ENCODE measurements at regions not wholly inside any gene's neighbourhood (a gene's known extent, or its start where the extent isn't known, plus 50 kb on each side); places are given as distances from the start of the nearest gene placed in this dataset.

- TF ChIP-seq MTF2 (CRISPR knock-in tag; IDR thresholded peaks at IDR 0.05; ENCODE audit: borderline replicate concordance) (0 out of 2 replicates have a peak, but pooled peaks have one; percentile 69), SRSF1 (optimal IDR thresholded peaks at IDR 0.05; ENCODE audit: low read depth, low read length) (no peak), SCMH1 (CRISPR knock-in tag; IDR thresholded peaks at IDR 0.05; ENCODE audit: borderline replicate concordance) (no peak), ZNF234 (CRISPR knock-in tag; conservative IDR thresholded peaks at IDR 0.05) (no peak), KDM3A (CRISPR knock-in tag; IDR thresholded peaks at IDR 0.05; ENCODE audit: low read depth) (peak; percentile 86; the same call in 1 of the 2 replicates), MYNN (CRISPR knock-in tag; IDR thresholded peaks at IDR 0.05; ENCODE audit: low read depth) (no peak), ZNF607 (CRISPR knock-in tag; IDR thresholded peaks at IDR 0.05; ENCODE audit: borderline replicate concordance) (peak; percentile 71), CSRNP2 (CRISPR knock-in tag; conservative IDR thresholded peaks at IDR 0.05; ENCODE audit: low read depth) (no peak), ZC3H4 (CRISPR knock-in tag; IDR thresholded peaks at IDR 0.05; ENCODE audit: borderline replicate concordance) (no peak), RXRA (CRISPR knock-in tag; IDR thresholded peaks at IDR 0.05) (peak; percentile 89), TP53 (CRISPR knock-in tag; conservative IDR thresholded peaks at IDR 0.05) (no peak), KAT8 (CRISPR knock-in tag; IDR thresholded peaks at IDR 0.05) (peak; percentile 83), ZBTB38 (CRISPR knock-in tag; IDR thresholded peaks at IDR 0.05) (peak; percentile 76), IKZF5 (CRISPR knock-in tag; IDR thresholded peaks at IDR 0.05) (peak; percentile 89), IRX3 (CRISPR knock-in tag; IDR thresholded peaks at IDR 0.05; ENCODE audit: borderline replicate concordance, low read depth) (no peak), NONO (IDR thresholded peaks at IDR 0.05) (no peak), NONO (CRISPR knock-in tag; conservative IDR thresholded peaks at IDR 0.05) (peak; percentile 55; the same call in 1 of the 2 replicates), ZNF713 (CRISPR knock-in tag; IDR thresholded peaks at IDR 0.05) (no peak), XRCC5 (optimal IDR thresholded peaks at IDR 0.05; ENCODE audit: low read length) (peak; percentile 89), CREM (IDR thresholded peaks at IDR 0.05) (no peak), CREM (CRISPR knock-in tag; IDR thresholded peaks at IDR 0.05) (no peak), TAF1 (CRISPR knock-in tag; IDR thresholded peaks at IDR 0.05) (no peak), FOXO1 (CRISPR knock-in tag; IDR thresholded peaks at IDR 0.05) (peak; percentile 84), ZNF562 (CRISPR knock-in tag; IDR thresholded peaks at IDR 0.05; ENCODE audit: borderline replicate concordance) (no peak), ATF4 (CRISPR knock-in tag; IDR thresholded peaks at IDR 0.05) (no peak), HCFC1 (IDR thresholded peaks at IDR 0.05; ENCODE audit: low read depth, low read length) (no peak), MXD3 (CRISPR knock-in tag; IDR thresholded peaks at IDR 0.05) (peak; percentile 57; the same call in 1 of the 2 replicates), ZNF773 (CRISPR knock-in tag; IDR thresholded peaks at IDR 0.05; ENCODE audit: borderline replicate concordance) (no peak), ZNF432 (CRISPR knock-in tag; IDR thresholded peaks at IDR 0.05; ENCODE audit: borderline replicate concordance) (no peak)
Observed at GRCh38 chr6:43951063-43951755, 176.0 kb downstream of the MRPL14 start (continued).
